HepG2 (cell line): ENCODE measurements at regions not wholly inside any gene's neighbourhood (a gene's known extent, or its start where the extent isn't known, plus 50 kb on each side); places are given as distances from the start of the nearest gene placed in this dataset.

Source experiments
- ATAC-seq: fragments of 200-7000 bp; cut with Tn5 transposase; 3 replicates; pipeline ENCODE4 v1.9.1; 2020; ENCODE audit warnings: mild to moderate bottlenecking, moderate library complexity
- BruUV-seq: library from RNA; stranded (reverse); fragments of 400-500 nt; replicated peaks from 2 replicates; lab custom pipeline; 2021; lab: Mats Ljungman, UMichigan
- CTCF ChIA-PET: fragments of 300-600 bp; formaldehyde crosslinking; extraction: SDS; loops from one replicate; lab custom pipeline; 2021; ENCODE audit warnings: low total read pairs, inconsistent platforms, low intra/inter-chr PET ratio; lab: Yijun Ruan, JAX
- POLR2A ChIA-PET: fragments of 350-600 bp; sonication (Branson Sonifier 250); formaldehyde crosslinking; loops from one replicate; lab custom pipeline; 2020; ENCODE audit warnings: antibody characterized with exemption, inconsistent platforms; lab: Yijun Ruan, JAX
- DNase-seq: peaks from one replicate; pipeline ENCODE4 v3.0.0-alpha.2; 2015; ENCODE audit warnings: low spot score
- FAIRE-seq: peaks from 3 replicates; lab custom pipeline; 2011; peaks lifted over from hg19 to GRCh38; lab: Jason Lieb, UNC
- H2AFZ ChIP-seq: one replicate; pipeline ENCODE4 v1.6.1; 2011; ENCODE audit warnings: low read length, inconsistent platforms
- H3K27ac ChIP-seq: fragments of 300-600 bp; 3 replicates; pipeline ENCODE4 v1.8.0; 2011; ENCODE audit warnings: mixed run types, mild to moderate bottlenecking, mixed read lengths, low read length, inconsistent platforms; ENCODE audit not compliant: insufficient read depth; ENCODE audit errors: extremely low read length
- H3K27me3 ChIP-seq, 2 experiments: fragments of 200-600 bp in 1 of 2; 2 replicates in 1 of 2; 3 replicates in 1 of 2; pipeline versions ENCODE4 v1.6.0 to v1.8.0; 2011; ENCODE audit warnings: low read length in 2 of 2, mild to moderate bottlenecking in 2 of 2, moderate library complexity in 2 of 2, inconsistent platforms in 1 of 2; ENCODE audit not compliant: insufficient read depth in 2 of 2, control insufficient read depth in 1 of 2
- H3K36me3 ChIP-seq, 2 experiments: fragments of 200-600 bp in 1 of 2; replicated peaks in 1 of 2; 2 replicates in 1 of 2; 3 replicates in 1 of 2; pipeline versions ENCODE4 v1.5.1 to v1.8.0; 2011; ENCODE audit warnings: low read length in 2 of 2, inconsistent platforms in 1 of 2; ENCODE audit not compliant: insufficient read depth in 2 of 2, control insufficient read depth in 1 of 2
- H3K4me1 ChIP-seq: 2 replicates; pipeline ENCODE4 v1.5.1; 2012; ENCODE audit warnings: low read length, inconsistent platforms; ENCODE audit not compliant: insufficient read depth
- H3K4me2 ChIP-seq: 2 replicates; pipeline ENCODE4 v1.6.0; 2011; ENCODE audit warnings: low read depth, low read length, inconsistent platforms
- H3K4me3 ChIP-seq, 3 experiments: fragments of 200-600 bp in 1 of 3; sonication (generic), shearing (Covaris generic) in 1 of 3; replicated peaks in 1 of 3; 2 replicates each; pipeline ENCODE4 v1.5.1; 2011 to 2016; ENCODE audit warnings: low read length in 3 of 3, inconsistent platforms in 2 of 3, low read depth in 2 of 3, mild to moderate bottlenecking in 2 of 3, control low read depth in 1 of 3, mixed read lengths in 1 of 3; ENCODE audit not compliant: insufficient read depth in 1 of 3
- H3K79me2 ChIP-seq: one replicate; pipeline ENCODE4 v1.6.1; 2011; ENCODE audit warnings: low read length, inconsistent platforms; ENCODE audit not compliant: insufficient read depth
- H3K9ac ChIP-seq: 2 replicates; pipeline ENCODE4 v1.6.0; 2011; ENCODE audit warnings: mild to moderate bottlenecking, low read depth, low read length, inconsistent platforms; ENCODE audit not compliant: insufficient read depth
- H3K9me3 ChIP-seq: 2 replicates; pipeline ENCODE4 v1.5.1; 2012; ENCODE audit warnings: mild to moderate bottlenecking, low read length
- H4K20me1 ChIP-seq: 2 replicates; pipeline ENCODE4 v1.6.0; 2011; ENCODE audit warnings: inconsistent platforms, mild to moderate bottlenecking, low read length, moderate library complexity; ENCODE audit not compliant: insufficient read depth
- CHD2 ChIP-seq: IDR thresholded peaks from 2 replicates; pipeline ENCODE4 v1.6.1; 2011; ENCODE audit warnings: low read depth, low read length, improper control_type of control experiment
- EEA1 ChIP-seq: sonication (generic); formaldehyde crosslinking; IDR thresholded peaks from 2 replicates; pipeline ENCODE4 v1.5.1; 2020; ENCODE audit warnings: mild to moderate bottlenecking, missing genetic modification reagents, borderline replicate concordance
- HDAC1 ChIP-seq: sonication (generic); formaldehyde crosslinking; IDR thresholded peaks from 2 replicates; pipeline ENCODE4 v1.5.1; 2020; ENCODE audit warnings: mild to moderate bottlenecking, missing genetic modification reagents
- U2AF1 ChIP-seq: fragments of 200-400 bp; formaldehyde crosslinking; optimal IDR thresholded peaks from 2 replicates; pipeline ENCODE3; 2017; ENCODE audit warnings: mild to moderate bottlenecking, low read depth, low read length
- YY1 ChIP-seq: IDR thresholded peaks from 2 replicates; pipeline ENCODE4 v1.6.1; 2011; ENCODE audit warnings: low read length, low read depth, moderate library complexity, mild to moderate bottlenecking; ENCODE audit not compliant: insufficient read depth, insufficient replicate concordance
- ZNF20 ChIP-seq: sonication (generic); formaldehyde crosslinking; IDR thresholded peaks from 2 replicates; pipeline ENCODE4 v1.4.0; 2020; ENCODE audit warnings: mild to moderate bottlenecking, moderate library complexity, missing genetic modification reagents
- ZNF343 ChIP-seq: sonication (generic); formaldehyde crosslinking; IDR thresholded peaks from 2 replicates; pipeline ENCODE4 v1.4.0; 2020; ENCODE audit warnings: mild to moderate bottlenecking, missing genetic modification reagents
- WGBS: methylation state at CpG from one replicate; pipeline ENCODE4 v1.1.6; 2017; ENCODE audit warnings: low lambda C conversion rate; 5-methylcytosine and 5-hydroxymethylcytosine counted together
- in situ Hi-C: cut with HindIII; loops from 2 replicates; pipeline ENCODE4 v1.10.0; 2017; ENCODE audit warnings: low pct_unique_long_range_greater_than_20kb; ENCODE audit not compliant: extremely low pct_ligation_motif_present
- intact Hi-C: fragments of 100-400 bp; cut with micrococcal nuclease; formaldehyde crosslinking; loops from one replicate; pipeline ENCODE4 v1.10.0; 2022; ENCODE audit not compliant: unreplicated experiment
- TF ChIP-seq, protein P1 (sequence below): IDR thresholded peaks from 2 replicates; pipeline ENCODE4 v1.6.1; 2012; ENCODE audit warnings: inconsistent platforms
- TF ChIP-seq, protein P2 (sequence below): sonication (generic); formaldehyde crosslinking; IDR thresholded peaks from 2 replicates; pipeline ENCODE4 v1.5.1; 2020; ENCODE audit warnings: mild to moderate bottlenecking, missing genetic modification reagents, moderate library complexity
- TF ChIP-seq, protein P3 (sequence below): sonication (generic); formaldehyde crosslinking; IDR thresholded peaks from 2 replicates; pipeline ENCODE4 v1.5.0; 2020; ENCODE audit warnings: mild to moderate bottlenecking, low read depth, missing genetic modification reagents, borderline replicate concordance
- TF ChIP-seq, protein P4 (sequence below): sonication (generic); formaldehyde crosslinking; IDR thresholded peaks from 2 replicates; pipeline ENCODE4 v1.4.0; 2020; ENCODE audit warnings: missing genetic modification reagents
- TF ChIP-seq, protein P5 (sequence below): sonication (generic); formaldehyde crosslinking; IDR thresholded peaks from 2 replicates; pipeline ENCODE4 v1.4.0; 2020; ENCODE audit warnings: low read depth, missing genetic modification reagents
- TF ChIP-seq, protein P6 (sequence below): sonication (generic); formaldehyde crosslinking; IDR thresholded peaks from 2 replicates; pipeline ENCODE4 v1.8.0; 2022; ENCODE audit warnings: mild to moderate bottlenecking, missing genetic modification reagents; ENCODE audit not compliant: insufficient replicate concordance
- TF ChIP-seq, protein P7 (sequence below): sonication (generic); formaldehyde crosslinking; IDR thresholded peaks from 2 replicates; pipeline ENCODE4 v1.5.0; 2020; ENCODE audit warnings: missing genetic modification reagents

DNA sequence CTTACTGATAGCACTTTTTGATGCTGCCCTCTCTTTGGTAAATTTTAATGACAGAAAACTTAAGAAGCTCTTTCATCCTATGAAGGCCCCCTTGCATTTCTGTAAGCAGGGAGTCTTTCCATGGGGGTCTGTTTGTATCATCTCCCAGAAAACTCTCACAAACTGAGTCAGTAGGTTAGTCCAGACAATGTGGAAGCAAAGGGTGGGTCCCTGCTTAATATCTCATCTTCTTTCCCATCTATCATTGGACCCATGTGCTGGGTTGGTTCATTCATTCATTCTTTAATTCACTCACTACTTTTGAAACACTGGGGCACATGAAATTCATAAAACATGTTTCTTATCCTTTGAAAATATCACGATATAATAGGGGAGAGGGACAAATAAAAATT is 164.3 kb downstream of the NTMT2 start:
- in situ Hi-C loops, result no loop called here
- ChIA-PET POLR2A (no interaction called here), CTCF (no interaction called here)
- H3K27me3 ChIP-seq, result no peaks in the 10 kb centered on the region
- ATAC-seq, result no peak
- H3K4me2 ChIP-seq, result no peak overlapping the region
- intact Hi-C loops, result no loop called here
- H3K9me3 ChIP-seq, result no peaks in the 10 kb centered on the region
- H3K36me3 ChIP-seq, result no peaks in the 10 kb centered on the region
- no peaks in the 10 kb centered on the region for H3K4me1 ChIP-seq
- H3K79me2 ChIP-seq, result no peaks in the 10 kb centered on the region
- H2AFZ ChIP-seq, result no peak overlapping the region
- TF ChIP-seq EEA1 (CRISPR knock-in tag) (no peak), ZNF20 (CRISPR knock-in tag) (no peak), U2AF1 (no peak), CHD2 (no peak), YY1 (no peak), HDAC1 (no peak), ZNF343 (CRISPR knock-in tag) (no peak)
- TF ChIP-seq, protein P1, sequence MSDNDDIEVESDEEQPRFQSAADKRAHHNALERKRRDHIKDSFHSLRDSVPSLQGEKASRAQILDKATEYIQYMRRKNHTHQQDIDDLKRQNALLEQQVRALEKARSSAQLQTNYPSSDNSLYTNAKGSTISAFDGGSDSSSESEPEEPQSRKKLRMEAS, result no peak
- TF ChIP-seq, protein P2, sequence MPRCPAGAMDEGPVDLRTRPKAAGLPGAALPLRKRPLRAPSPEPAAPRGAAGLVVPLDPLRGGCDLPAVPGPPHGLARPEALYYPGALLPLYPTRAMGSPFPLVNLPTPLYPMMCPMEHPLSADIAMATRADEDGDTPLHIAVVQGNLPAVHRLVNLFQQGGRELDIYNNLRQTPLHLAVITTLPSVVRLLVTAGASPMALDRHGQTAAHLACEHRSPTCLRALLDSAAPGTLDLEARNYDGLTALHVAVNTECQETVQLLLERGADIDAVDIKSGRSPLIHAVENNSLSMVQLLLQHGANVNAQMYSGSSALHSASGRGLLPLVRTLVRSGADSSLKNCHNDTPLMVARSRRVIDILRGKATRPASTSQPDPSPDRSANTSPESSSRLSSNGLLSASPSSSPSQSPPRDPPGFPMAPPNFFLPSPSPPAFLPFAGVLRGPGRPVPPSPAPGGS, result no peak
- TF ChIP-seq, protein P3, sequence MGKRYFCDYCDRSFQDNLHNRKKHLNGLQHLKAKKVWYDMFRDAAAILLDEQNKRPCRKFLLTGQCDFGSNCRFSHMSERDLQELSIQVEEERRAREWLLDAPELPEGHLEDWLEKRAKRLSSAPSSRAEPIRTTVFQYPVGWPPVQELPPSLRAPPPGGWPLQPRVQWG (CRISPR knock-in tag), result no peak
- TF ChIP-seq, protein P4, sequence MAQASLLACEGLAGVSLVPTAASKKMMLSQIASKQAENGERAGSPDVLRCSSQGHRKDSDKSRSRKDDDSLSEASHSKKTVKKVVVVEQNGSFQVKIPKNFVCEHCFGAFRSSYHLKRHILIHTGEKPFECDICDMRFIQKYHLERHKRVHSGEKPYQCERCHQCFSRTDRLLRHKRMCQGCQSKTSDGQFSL (CRISPR knock-in tag), result no peak
- TF ChIP-seq, protein P5, sequence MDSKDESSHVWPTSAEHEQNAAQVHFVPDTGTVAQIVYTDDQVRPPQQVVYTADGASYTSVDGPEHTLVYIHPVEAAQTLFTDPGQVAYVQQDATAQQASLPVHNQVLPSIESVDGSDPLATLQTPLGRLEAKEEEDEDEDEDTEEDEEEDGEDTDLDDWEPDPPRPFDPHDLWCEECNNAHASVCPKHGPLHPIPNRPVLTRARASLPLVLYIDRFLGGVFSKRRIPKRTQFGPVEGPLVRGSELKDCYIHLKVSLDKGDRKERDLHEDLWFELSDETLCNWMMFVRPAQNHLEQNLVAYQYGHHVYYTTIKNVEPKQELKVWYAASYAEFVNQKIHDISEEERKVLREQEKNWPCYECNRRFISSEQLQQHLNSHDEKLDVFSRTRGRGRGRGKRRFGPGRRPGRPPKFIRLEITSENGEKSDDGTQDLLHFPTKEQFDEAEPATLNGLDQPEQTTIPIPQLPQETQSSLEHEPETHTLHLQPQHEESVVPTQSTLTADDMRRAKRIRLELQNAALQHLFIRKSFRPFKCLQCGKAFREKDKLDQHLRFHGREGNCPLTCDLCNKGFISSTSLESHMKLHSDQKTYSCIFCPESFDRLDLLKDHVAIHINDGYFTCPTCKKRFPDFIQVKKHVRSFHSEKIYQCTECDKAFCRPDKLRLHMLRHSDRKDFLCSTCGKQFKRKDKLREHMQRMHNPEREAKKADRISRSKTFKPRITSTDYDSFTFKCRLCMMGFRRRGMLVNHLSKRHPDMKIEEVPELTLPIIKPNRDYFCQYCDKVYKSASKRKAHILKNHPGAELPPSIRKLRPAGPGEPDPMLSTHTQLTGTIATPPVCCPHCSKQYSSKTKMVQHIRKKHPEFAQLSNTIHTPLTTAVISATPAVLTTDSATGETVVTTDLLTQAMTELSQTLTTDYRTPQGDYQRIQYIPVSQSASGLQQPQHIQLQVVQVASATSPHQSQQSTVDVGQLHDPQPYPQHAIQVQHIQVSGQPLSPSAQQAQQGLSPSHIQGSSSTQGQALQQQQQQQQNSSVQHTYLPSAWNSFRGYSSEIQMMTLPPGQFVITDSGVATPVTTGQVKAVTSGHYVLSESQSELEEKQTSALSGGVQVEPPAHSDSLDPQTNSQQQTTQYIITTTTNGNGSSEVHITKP, result no peak
- TF ChIP-seq, protein P6, sequence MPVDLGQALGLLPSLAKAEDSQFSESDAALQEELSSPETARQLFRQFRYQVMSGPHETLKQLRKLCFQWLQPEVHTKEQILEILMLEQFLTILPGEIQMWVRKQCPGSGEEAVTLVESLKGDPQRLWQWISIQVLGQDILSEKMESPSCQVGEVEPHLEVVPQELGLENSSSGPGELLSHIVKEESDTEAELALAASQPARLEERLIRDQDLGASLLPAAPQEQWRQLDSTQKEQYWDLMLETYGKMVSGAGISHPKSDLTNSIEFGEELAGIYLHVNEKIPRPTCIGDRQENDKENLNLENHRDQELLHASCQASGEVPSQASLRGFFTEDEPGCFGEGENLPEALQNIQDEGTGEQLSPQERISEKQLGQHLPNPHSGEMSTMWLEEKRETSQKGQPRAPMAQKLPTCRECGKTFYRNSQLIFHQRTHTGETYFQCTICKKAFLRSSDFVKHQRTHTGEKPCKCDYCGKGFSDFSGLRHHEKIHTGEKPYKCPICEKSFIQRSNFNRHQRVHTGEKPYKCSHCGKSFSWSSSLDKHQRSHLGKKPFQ, result no peak
- TF ChIP-seq, protein P7, sequence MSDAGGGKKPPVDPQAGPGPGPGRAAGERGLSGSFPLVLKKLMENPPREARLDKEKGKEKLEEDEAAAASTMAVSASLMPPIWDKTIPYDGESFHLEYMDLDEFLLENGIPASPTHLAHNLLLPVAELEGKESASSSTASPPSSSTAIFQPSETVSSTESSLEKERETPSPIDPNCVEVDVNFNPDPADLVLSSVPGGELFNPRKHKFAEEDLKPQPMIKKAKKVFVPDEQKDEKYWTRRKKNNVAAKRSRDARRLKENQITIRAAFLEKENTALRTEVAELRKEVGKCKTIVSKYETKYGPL, result no peak
- no peak for DNase-seq
- H3K9ac ChIP-seq, result no peak overlapping the region
- no TSS peak for BruUV-seq
- no peak for FAIRE-seq
- H3K27ac ChIP-seq, result no peak overlapping the region
- no peaks in the 10 kb centered on the region for H4K20me1 ChIP-seq
- 0% methylated on average over 1 of the region's 1 CpG for WGBS
- no peak overlapping the region for H3K4me3 ChIP-seq
